IPS DF 19.7 (cell line): ENCODE measurements at regions not wholly inside any gene's neighbourhood (a gene's known extent, or its start where the extent isn't known, plus 50 kb on each side); places are given as distances from the start of the nearest gene placed in this dataset.
"Not testable (repeated sequence)": the region's sequence is repeated elsewhere in the genome, so short reads cannot be mapped to it uniquely, and the experiment has no call there.

Experiments
- DNase-seq: peaks from one replicate; pipeline ENCODE4 v3.0.0-alpha.2; 2013; ENCODE audit warnings: low read depth, low spot score

DNA sequence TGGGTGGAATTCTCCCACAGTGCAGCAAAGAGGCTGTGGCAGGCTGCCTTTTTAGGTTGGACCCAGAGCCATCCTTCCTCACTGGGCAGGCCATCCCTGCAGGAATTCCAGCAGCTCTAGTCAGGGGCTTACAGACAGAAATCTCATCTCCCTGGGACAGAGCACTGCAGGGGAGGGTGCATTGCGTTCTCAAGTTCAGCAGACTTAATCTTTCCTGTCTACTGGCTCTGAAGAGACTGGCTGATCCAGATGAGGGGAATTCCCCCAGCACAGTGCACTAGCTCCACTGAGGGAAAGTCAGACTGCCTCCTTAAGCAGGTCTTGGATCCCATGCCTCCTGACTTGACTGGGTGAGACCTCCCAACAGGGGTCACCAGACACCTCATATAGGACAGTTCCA lies 899.7 kb upstream of the VRK2 start:
- no peak for DNase-seq

DNA sequence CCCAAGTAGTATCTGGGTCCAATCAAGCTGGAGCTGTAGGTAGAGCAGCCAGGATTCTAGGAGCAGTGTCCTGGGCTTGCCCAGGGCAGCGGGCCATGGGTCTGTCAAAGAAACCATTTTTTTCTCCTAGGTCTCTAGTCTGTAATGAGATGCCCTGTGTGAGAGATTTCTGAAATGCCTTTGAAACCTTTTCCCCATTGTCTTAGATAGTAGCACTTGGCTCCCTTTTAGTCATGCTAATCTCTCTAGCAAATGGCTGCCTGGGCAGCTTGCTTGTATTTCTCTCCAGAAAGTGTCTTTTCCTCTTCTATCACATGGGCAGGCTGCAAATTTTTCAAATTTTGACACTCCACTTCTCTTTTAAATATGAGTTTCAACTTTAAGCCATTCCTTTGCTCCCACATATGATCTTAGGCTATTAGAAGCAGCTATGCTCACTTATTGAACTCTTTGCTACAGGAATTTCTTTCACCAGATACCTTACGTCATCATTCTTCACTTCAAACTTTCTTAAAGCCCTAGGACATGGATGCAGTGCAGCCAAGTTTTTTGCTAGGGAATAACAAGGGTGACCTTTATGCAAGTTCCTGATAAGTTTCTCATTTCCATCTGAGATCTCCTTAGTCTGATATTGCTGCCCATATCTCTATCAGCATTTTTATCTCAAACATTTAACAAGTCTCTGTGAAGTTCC lies 890.2 kb upstream of the VRK2 start:
- peak; percentile 30 for DNase-seq

DNA sequence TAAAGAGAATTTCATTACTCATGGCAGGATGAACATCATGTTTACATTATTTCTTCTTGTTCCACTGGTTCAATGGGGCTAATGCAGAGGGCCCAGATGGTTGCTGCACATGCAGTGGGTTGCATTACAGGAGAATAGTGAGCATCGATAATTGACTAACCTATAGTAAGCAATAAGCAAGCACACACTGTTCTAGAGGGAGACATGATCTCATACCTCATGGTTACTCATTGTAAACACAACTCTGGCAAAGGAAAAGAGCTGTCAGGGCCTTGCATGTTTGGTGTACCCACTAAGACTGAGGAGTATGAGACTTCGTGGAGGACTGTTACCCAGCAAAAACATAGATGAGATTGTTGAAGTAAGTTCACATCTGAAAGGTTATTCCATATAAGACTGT lies 885.6 kb upstream of the VRK2 start:
- DNase-seq, result no peak

DNA sequence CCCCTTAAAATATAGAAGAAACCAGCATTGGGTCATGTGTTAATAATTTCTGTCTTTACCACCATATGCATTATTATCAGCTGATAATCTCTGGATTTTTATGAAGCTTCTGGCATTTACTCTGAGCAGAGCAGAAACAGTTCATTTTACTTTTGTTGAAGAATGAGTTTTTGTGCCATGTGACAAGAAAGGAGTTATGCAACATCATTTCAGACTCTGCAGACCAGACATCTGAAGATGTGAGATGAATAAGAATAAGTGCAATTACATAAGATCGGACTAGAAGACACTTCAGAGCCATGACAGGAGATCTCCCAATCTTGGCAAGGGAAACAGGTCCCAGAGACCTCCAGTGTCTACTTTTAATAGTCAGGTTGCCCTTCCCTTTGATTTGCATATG lies 869.4 kb upstream of the VRK2 start:
- no peak for DNase-seq

DNA sequence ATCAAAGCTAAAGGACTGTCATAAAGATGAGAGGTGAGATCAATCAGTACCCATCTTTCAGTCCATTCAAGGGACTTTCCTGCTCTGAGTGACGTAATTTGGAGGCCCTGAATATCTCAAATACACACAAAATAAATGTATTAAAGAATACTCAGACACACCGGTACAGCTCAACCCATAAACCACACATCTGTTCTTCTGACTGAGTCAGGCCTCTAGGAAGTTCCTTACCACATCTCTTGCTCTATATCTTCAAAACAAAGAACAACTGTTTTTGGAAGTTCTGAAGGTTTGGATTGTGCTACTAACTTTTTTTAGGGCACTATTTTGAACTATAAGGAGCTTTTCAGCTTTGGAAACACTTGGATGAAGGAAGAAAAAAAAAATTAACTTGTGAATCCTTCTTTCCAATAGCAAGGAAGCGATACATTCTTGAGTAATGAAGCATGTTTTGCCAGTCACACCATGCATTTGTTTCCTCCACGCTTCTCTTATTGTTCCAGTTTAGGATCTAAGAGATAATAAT lies 866.5 kb upstream of the VRK2 start:
- DNase-seq, result no peak

DNA sequence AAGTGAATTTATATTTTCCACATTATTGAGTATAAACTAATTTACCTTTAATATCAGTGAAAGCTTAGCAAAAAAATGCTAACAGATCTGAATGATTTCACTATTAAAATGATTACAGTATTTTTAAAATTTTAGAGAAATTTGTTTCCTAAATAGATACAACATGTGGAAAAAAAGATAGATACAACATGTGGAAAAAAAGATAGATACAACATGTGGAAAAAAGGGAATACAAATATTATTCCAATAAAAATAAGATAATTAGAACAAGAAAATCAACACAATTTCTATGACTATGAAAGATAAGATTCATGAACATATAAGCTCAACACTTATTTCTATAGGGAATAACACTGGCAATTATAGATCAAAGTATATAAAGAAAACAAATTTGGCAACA lies 865.9 kb upstream of the VRK2 start:
- DNase-seq, result no peak

DNA sequence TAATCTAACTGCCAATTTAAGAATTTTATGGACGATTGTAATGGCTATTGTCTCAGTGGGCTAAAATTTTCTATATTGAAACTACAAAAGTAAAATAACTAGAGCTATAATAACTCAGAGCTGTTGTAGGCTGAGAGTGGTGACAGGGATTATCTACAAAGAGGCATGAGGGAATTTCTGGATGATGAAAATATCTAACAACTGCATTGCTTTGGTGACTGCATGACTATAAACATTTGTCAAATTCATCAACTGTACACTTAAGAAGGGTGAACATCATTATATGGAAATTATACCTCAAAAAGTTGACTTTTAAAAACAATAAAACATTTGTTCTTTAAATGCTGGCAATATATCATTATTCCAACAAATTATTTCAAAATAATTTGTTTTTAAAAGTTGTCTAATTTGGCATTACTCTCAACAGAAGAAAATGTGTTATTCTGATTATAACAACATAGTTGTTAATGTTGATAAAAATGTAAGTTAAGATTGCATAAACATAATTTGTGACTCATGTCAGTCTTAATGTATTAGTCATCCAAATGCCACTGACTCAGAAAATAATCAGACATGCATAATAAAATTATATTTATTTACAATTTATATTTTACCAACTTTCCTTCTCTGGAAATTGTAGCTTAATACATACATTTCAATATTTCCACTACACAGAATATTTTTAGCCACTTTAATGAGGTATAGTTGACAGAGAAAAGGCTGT lies 865.1 kb upstream of the VRK2 start:
- DNase-seq, result no peak

DNA sequence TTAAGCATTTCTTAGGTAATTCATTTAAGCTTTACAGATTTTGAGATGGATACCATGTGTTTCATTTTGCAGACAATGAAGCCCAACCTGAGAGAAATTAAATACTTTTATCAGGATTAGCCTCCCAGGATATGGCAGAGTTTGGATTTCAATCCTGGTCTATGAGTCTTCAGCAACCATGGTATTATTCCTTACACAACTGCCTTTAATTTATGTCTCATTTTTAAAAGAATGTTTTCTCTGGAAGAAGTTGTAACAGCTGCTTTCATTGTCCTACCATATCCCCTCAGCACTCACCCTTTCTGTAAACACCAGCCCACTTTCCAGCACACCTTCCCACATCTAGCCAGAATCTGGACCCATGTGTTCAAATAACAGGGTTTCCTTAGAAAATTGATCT lies 863.7 kb upstream of the VRK2 start:
- no peak for DNase-seq

DNA sequence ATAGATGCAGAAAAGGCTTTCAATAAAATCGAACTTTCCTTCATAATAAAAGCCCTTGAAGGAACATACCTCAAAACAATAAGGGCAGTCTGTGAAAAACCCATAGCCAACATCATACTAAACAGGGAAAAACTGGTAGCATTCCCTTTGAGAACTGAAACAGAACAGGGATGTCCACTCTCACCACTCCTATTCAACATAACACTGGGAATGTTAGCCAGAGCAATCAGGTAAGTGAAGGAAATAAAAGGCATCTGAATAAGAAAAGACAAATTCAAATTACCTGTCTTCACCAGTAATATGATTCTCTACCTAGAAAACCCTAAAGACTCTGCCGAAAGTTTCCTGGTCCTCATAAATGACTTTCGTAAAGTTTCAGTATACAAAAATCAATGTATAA lies 861.0 kb upstream of the VRK2 start:
- DNase-seq, result no peak

DNA sequence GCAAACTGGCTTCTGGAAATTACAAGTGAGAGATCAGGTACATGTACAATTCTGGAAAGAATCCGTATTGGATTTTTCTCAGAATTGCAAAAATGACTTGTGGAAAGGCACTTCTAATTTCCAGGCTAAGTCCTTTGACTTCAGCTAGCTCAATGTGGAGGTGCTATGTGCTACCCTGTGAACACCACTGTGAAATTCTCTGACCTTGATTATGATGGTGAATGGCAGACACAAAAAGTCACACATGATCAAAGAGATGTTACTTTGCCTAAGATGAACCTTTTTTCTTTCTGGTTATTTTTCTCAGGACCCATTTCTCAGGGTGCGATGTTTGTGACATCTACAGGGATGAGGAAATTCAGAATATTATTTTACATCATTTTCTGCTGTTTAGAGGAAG lies 856.6 kb upstream of the VRK2 start:
- no peak for DNase-seq

DNA sequence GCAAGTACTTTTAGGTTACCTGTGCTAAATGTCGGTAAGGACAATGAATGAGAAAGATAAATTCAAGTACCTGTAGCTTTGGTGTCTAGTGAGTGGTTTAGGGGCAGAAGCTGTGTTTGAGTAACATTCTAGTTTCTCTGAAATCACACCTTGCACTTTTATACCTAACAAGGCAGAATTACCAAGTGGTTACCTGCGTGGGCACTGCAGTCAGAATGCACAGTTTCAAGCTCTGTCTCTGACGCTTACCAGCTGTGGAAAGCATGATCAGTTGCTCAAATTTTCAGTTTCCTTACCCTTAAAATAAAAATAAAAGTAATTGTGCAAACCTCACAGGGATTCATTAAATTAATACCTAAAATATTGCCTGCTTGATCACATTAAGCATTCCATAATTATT lies 846.9 kb upstream of the VRK2 start:
- no peak for DNase-seq

DNA sequence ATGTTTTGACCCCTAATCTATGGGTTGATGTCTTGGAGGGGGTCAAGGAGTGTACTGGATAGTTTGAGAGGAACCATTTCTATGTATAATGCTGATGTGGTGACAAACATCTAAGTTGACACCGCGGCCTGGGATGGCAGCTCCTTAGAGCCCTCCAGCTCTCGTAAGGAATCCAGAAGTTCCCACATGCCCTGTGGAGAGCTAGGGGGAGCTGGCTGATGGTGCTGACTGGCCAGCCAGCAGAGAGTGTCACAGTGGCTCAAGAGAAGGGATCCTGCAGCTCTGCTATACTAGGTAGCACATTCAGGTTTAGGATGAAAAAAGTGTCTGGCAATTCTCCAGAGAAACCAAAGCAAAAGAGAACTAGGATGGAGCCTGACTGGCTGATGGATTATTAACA lies 842.2 kb upstream of the VRK2 start:
- DNase-seq, result no peak

DNA sequence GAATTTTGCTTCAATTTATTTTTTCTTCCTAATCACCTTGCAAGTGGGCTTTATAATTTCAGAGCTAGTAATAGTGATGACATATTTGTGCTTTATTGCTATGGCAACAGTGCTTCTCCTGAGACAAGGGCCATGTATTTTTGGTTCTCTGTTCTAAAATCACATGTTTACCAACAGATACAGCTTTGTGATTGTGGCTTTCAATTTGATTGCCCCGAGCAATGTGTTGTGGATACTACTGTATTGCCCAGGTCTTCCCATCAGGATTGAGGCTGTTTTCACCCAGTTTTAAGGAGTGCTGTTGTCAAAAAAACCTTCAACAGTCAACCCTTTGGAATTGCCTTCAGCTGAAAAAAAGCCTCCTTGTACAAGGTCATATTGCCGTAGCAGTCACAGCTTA lies 841.4 kb upstream of the VRK2 start:
- DNase-seq, result no peak

DNA sequence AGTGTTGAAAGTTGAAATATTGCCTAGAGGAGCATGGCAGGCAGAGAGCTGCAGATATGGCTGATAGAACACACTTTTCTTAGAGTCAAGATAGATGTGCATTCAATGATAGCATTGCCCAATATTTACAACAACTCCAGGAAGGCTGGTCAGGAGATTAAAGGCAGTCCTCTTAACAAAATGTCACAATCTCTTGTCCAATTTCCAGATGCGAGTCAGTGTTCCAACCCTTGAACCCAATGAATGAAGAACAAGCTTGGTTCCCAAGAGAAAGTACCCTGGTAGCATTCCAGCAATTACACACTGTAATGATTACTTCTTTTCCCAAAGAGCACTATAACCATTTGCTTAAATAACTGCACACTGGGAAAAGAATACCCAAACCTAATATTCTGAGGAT lies 839.4 kb upstream of the VRK2 start:
- no peak for DNase-seq

DNA sequence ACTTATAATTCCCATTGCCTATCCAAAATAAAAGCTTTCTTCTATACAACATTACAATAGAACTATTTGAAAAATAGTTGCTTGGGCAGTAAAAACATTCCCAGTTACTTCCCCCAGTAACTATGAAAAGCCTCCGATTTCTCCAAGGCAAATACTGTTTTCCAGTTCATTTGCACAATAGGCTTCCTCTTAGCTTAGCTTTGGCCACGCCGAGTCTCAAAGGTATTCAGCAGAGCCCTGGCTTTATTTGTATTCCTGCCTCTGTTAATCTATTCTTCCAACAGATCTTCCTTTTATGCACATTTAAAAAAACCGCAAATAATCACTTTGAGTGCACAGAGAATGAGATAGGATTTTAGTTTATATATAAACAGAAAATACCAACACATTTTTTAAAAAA lies 836.8 kb upstream of the VRK2 start:
- no peak for DNase-seq

DNA sequence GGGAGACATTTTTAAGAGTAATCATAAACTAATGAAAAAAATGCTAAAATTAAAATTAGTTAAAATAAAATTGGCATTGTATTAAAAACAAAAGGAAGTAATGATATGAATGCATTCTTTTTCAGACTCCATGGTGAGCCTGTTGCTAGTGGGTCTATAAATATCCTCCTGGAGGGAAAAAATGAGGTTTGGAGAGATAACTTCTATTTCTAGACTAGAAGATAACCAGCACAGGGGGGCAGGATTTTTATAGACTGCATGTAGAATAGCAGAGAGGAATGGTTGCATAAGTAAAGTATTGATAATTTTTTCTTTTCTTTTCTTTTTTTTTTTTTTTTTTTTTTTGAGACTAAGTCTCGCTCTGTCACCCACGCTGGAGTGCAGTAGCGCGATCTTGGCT lies 835.8 kb upstream of the VRK2 start:
- DNase-seq, result no peak

DNA sequence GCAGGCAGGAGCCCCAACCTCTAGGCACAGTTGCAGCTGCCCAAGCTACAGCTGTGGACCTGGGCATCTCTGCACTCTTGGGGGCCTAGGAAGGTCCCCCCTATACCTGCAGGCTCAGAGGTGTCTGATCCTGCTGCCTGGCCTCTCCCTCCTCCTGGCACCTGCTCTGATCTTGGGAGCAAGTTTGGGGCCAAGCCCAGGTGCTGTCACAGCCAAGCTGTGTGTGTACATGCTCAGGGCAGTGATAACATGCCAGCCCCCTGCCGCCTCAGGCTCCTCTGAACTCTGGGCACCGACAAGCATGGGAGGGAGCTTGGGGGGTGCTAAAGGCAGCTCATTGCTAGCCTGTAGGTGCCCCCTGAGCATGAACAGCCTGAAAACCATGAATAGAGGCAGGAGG lies 829.6 kb upstream of the VRK2 start:
- no peak for DNase-seq

DNA sequence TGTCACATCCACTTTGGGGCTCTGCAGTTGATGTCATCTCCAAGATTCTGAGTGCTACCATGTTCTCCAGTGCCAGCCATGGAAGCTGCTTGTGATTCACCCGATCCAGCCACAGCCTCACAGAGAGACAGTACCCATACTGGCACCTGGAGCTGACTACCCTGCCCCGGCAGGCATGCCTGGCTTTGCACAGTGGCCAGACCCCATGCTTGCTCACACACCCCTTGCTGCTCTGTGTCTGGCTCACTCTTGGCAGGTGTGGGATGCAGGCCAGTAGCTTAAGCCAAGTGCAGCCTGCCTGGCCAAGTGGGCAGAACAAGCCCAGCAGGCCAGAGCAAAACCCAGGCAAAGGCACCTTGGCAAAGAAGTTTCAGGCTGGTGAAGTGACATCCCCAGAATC lies 828.4 kb upstream of the VRK2 start:
- DNase-seq, result no peak

DNA sequence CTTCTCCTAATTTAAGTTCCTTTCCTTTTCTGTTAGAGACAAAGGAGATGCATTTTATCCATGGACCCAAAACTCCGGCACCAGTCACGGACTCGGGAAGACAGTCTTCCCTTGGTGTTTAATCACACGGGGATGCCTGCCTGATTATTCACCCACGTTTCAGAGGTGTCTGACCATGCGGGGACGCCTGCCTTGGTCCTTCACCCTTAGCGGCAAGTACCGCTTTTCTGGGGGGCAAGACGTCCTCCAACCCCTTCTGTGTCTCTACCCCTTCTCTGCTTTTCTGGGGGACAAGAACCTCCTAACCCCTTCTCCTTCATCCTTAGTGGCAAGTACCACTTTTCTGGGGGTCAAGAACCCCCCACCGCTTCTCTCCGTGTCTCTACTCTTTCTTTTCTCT lies 816.9 kb upstream of the VRK2 start:
- DNase-seq, result not testable (repeated sequence)

DNA sequence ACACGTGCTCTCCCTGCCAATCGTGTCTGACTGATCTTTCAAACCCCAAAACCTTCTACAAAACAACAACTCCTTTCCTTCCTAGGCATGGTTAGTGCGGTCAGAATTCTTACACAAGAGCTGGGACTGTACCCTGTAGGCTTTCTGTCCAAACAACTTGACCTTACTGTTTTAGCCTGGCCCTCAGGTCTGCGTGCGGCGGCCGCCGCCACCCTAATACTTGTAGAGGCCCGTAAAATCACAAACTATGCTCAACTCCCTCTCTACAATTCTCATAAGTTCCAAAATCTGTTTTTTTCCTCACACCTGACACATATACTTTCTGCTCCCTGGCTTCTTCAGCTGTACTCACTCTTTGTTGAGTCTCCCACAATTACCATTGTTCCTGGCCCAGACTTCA lies 814.3 kb upstream of the VRK2 start:
- DNase-seq, result not testable (repeated sequence)

DNA sequence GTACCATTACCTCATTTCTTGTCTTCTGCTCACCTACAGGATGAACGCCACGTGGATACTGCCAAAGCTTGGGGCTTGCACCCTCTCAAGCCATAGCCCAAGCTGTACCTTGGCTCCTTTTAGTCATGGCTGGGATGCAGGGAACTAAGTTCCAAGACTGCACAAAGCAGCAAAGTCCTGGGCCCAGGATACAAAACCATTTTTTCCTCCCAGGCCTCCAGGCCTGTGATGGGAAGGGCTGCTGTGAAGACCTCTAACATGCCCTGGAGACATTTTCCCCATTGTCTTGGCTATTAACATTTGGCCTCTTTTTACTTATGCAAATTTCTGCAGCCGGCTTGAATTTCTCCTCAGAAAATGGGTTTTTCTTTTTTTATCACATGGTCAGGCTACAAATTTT lies 795.1 kb upstream of the VRK2 start:
- not testable (repeated sequence) for DNase-seq

DNA sequence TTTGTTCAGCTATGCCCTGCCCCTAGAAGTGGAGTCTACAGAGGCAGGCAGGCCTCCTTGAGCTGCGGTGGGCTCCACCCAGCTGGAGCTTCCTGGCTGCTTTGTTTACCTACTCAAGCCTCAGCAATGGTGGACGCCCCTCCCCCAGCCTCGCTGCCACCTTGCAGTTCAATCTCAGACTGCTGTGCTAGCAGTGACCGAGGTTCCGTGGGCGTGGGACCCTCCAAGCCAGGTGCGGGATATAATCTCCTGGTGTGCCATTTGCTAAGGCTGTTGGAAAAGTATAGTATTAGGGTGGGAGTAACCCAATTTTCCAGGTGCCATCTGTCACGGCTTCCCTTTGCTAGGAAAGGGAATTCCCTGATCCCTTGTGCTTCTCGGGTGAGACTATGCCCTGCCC lies 770.2 kb upstream of the VRK2 start:
- DNase-seq, result not testable (repeated sequence)

DNA sequence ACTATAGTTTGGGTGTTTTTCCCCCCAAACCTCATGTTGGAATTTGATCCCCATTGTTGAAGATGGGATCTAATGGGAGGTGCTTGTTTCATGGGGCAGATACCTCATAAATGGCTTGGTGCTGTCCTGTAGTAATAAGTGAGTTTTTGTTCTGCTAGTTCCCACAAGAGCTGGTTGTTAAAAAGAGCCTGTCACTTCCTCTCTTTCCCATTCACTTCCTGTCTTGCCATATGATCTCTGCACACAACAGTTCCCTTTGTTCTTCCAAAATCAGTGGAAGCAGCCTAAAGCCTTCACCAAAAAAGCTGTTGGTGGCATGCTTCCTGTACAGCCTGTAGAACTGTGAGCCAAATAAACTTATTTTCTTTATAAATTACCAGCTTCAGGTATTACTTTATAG lies 768.2 kb upstream of the VRK2 start:
- no peak for DNase-seq
